Testis (tissue), 2 donors: ENCODE measurements at regions not wholly inside any gene's neighbourhood (a gene's known extent, or its start where the extent isn't known, plus 50 kb on each side); places are given as distances from the start of the nearest gene placed in this dataset.

Experiments
- DNase-seq: peaks from one replicate; pipeline ENCODE4 v3.0.0-alpha.2; 2019
- H3K27ac ChIP-seq, 2 donors: fragments of 200-600 bp; sonication (generic); one replicate each; pipeline ENCODE4 v1.5.1; 2019
- H3K27me3 ChIP-seq: fragments of 200-600 bp; sonication (generic); one replicate; pipeline ENCODE4 v1.5.1; 2019
- H3K36me3 ChIP-seq: fragments of 200-600 bp; sonication (generic); one replicate; pipeline ENCODE4 v1.5.1; 2017; ENCODE audit warnings: low read depth; ENCODE audit errors: missing control alignments
- H3K4me1 ChIP-seq: fragments of 200-600 bp; sonication (generic); one replicate; pipeline ENCODE4 v1.5.1; 2019
- H3K4me3 ChIP-seq, 2 donors: fragments of 200-600 bp; sonication (generic); one replicate each; pipeline ENCODE4 v1.5.1; 2017 to 2019
- H3K9me3 ChIP-seq: fragments of 200-600 bp; sonication (generic); one replicate; pipeline ENCODE4 v1.5.1; 2017
- CTCF ChIP-seq, 3 experiments: fragments of 450-650 bp in 2 of 3; fragments of 200-600 bp in 1 of 3; sonication (generic) in 1 of 3; IDR thresholded peaks; one replicate each; pipeline ENCODE4 v1.5.1; 2016 to 2019; ENCODE audit warnings: antibody characterized with exemption in 3 of 3, mild to moderate bottlenecking in 2 of 3, moderate library complexity in 1 of 3
- POLR2A ChIP-seq: fragments of 450-650 bp; IDR thresholded peaks from one replicate; pipeline ENCODE4 v1.6.1; 2017; ENCODE audit warnings: antibody characterized with exemption, mild to moderate bottlenecking, moderate library complexity
- WGBS, 2 donors: methylation state at CpG; one replicate each; pipeline ENCODE4 v1.1.5; 2018; 5-methylcytosine and 5-hydroxymethylcytosine counted together
- intact Hi-C: fragments of 100-400 bp; cut with DNase I; formaldehyde crosslinking; loops from one replicate; pipeline ENCODE4 v1.15.1; 2023; ENCODE audit warnings: low total_unique reads

DNA sequence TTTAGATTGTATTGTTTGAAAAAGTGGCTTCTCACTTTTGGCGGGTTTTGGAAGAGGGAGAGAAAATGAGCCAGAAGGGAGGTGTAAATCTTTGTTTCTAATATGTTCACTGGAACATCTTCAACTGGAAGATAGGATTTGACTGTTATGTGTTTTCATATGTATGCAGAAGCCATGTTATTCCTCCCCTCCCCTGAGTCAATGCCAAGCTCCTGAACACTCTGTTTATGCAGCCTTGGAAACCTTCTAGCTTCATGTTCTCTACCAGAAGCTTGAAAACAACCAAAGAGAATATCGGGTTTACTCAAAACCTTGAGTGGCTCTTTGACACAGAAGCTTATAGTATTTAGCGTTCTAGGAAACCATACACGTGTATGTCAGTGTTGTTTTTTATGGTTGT, 279.1 kb downstream of the PRL start:
- no peaks in the 10 kb centered on the region for H3K36me3 ChIP-seq
- H3K4me1 ChIP-seq, result no peaks in the 10 kb centered on the region
- DNase-seq, result no peak
- intact Hi-C loops, result no loop called here
- H3K27ac ChIP-seq, result no peak overlapping the region
- TF ChIP-seq POLR2A (no peak), CTCF (IDR thresholded peaks at IDR 0.05) (no peak)
- no peaks in the 10 kb centered on the region for H3K27me3 ChIP-seq
- H3K9me3 ChIP-seq, result no peaks in the 10 kb centered on the region
- no peak overlapping the region for H3K4me3 ChIP-seq
- WGBS, 2 donors, result 65 to 69% methylated on average over 4 of the region's 4 CpGs

DNA sequence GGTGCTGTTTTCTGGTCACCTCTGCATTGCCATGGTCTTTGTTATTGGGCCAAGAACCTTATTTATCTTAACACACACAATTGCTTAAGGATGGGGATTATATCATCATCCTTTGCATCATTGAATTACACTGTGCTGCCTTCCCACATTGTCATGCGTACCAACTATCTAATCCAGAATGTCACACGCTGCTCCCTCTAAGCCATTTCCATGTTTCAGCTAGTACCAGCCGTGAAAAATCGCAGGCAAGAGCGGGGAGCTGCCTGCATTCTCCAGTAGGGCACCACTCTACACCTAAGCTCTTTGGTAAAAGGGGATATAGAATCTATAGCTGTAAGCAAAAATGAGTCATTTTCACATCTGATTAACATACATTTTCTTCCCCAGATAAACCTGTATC, 277.0 kb downstream of the PRL start:
- H3K27ac ChIP-seq, result no peak overlapping the region
- intact Hi-C loops, result no loop called here
- no peak for DNase-seq
- 97 to 98% methylated on average over 5 of the region's 5 CpGs for WGBS, 2 donors
- H3K27me3 ChIP-seq, result no peaks in the 10 kb centered on the region
- H3K9me3 ChIP-seq, result no peaks in the 10 kb centered on the region
- H3K36me3 ChIP-seq, result no peaks in the 10 kb centered on the region
- TF ChIP-seq CTCF (IDR thresholded peaks at IDR 0.05) (no peak), POLR2A (no peak)
- H3K4me1 ChIP-seq, result no peaks in the 10 kb centered on the region
- no peak overlapping the region for H3K4me3 ChIP-seq

DNA sequence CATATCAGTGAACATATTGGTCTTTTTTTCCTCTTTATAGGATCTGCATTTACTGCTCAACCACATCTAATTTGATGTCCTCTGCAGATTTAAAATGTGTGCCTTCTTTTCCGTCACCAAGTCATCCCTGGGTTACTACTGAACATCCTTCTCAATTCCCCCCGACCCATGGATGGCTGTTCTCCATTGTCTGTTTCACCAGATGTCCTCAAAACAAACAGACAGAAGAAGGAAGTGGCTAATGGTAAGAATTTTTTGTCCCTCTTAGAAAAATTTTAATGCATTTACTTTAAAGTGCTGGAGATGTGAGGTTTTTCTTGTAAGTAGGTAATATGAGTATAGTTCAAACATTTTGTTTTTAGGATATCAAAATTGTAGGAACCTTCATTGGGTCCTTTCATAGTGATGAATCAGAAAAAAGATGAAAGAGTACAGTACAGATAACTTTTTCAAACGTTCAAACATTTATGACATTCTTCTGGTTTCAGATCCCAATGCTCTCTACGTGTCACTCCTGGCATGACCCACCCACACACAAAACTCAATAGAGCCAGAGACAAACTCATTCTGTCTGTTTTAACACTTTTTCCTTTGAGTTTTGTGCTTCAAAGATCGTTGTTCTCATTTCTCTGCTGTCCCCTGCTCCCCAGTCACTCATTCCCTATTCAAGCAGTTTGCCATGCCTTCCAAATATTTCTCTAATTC, 276.4 kb downstream of the PRL start:
- Histone ChIP-seq H3K27ac (no peak overlapping the region), H3K4me1 (peaks cover 2% of the 10 kb centered on the region), H3K27me3 (no peaks in the 10 kb centered on the region), H3K4me3 (no peak overlapping the region), H3K9me3 (no peaks in the 10 kb centered on the region), H3K36me3 (no peaks in the 10 kb centered on the region)
- no peak for DNase-seq
- whole genome bisulfite sequencing, 2 donors, result 79 to 81% methylated on average over 5 of the region's 5 CpGs
- intact Hi-C loops, result no loop called here
- no peak for TF ChIP-seq POLR2A
- TF ChIP-seq CTCF (IDR thresholded peaks at IDR 0.05), result no peak

DNA sequence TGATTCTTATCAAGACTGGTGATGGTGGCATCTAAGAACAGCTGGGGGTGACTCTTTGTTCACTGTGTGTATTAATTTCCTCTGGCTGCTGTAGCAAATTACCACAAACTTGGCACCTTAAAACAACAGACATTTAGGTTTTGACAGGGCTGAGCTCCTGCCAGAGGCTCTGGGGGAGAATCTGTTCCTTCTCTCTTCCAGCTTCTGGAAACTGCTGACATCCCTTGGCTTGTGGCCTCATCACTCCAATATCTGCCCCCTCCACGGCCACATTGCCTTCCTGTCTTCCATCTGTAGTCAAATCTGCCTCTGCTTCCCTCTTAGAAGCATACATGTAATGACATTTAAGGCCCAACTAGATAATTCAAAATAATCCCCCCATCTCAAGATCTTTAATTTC, 274.9 kb downstream of the PRL start:
- 81 to 97% methylated on average over 1 of the region's 1 CpG for WGBS, 2 donors
- Histone ChIP-seq H3K4me3 (no peak overlapping the region), H3K27ac (no peak overlapping the region), H3K27me3 (no peaks in the 10 kb centered on the region), H3K4me1 (peaks cover 12% of the 10 kb centered on the region), H3K9me3 (no peaks in the 10 kb centered on the region), H3K36me3 (no peaks in the 10 kb centered on the region)
- DNase-seq, result no peak
- TF ChIP-seq POLR2A (no peak), CTCF (IDR thresholded peaks at IDR 0.05) (no peak)
- intact Hi-C loops, result no loop called here

DNA sequence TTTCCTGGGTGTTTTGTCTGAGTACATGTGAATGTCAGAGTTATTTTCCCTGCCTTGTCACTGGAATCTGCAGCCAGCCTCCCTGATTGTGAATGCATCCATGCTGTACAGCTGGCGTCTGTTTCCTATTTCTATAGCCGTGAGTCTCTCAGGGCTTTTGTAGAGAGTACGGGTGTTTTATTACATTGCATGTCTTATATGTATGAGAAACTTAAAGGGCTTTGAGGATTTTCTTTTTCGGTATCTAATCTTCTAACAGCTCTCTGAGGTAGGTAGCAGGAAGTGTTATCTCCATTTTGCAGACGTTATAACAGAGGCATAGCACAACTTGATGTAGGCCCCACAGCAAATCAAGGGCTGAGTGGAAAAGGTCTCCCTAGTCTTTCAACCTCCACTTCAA, 272.9 kb downstream of the PRL start:
- intact Hi-C loops, result no loop called here
- no peak for DNase-seq
- Histone ChIP-seq H3K4me1 (peaks cover 17% of the 10 kb centered on the region), H3K4me3 (no peak overlapping the region), H3K27ac (no peak overlapping the region), H3K27me3 (no peaks in the 10 kb centered on the region), H3K9me3 (no peaks in the 10 kb centered on the region), H3K36me3 (no peaks in the 10 kb centered on the region)
- 88 to 90% methylated on average over 5 of the region's 5 CpGs for WGBS, 2 donors
- TF ChIP-seq POLR2A (no peak), CTCF (IDR thresholded peaks at IDR 0.05) (no peak)
